BLaER1 treated with 17β-estradiol and CSF1 and Interleukin-3, amounts not matched to agents 10 nM and 100 nM (cell line): ENCODE measurements at regions not wholly inside any gene's neighbourhood (a gene's known extent, or its start where the extent isn't known, plus 50 kb on each side); places are given as distances from the start of the nearest gene placed in this dataset.

ENCODE experiments used
- H3K27ac ChIP-seq, 11 experiments: shearing (Covaris generic); formaldehyde crosslinking; 2 replicates each; pipeline ENCODE4 v1.8.1; 2022
- H3K27me3 ChIP-seq, 11 experiments: shearing (Covaris generic); formaldehyde crosslinking; 2 replicates each; pipeline ENCODE4 v1.8.1; 2022
- H3K36me3 ChIP-seq, 11 experiments: shearing (Covaris generic); formaldehyde crosslinking; 2 replicates each; pipeline ENCODE4 v1.8.1; 2022
- H3K4me1 ChIP-seq, 10 experiments: shearing (Covaris generic); formaldehyde crosslinking; 2 replicates each; pipeline ENCODE4 v1.8.1; 2022
- H3K4me2 ChIP-seq, 11 experiments: shearing (Covaris generic); formaldehyde crosslinking; 2 replicates each; pipeline ENCODE4 v1.8.1; 2022
- H3K4me3 ChIP-seq, 10 experiments: shearing (Covaris generic); formaldehyde crosslinking; 2 replicates each; pipeline ENCODE4 v1.8.1; 2022
- H3K9ac ChIP-seq, 11 experiments: shearing (Covaris generic); formaldehyde crosslinking; 2 replicates each; pipeline ENCODE4 v1.8.1; 2022
- H3K9me3 ChIP-seq, 11 experiments: shearing (Covaris generic); formaldehyde crosslinking; replicated peaks in 1 of 11; 2 replicates each; pipeline ENCODE4 v1.8.1; 2022
- H4K20me1 ChIP-seq, 11 experiments: shearing (Covaris generic); formaldehyde crosslinking; 2 replicates each; pipeline ENCODE4 v1.8.1; 2022
- Cebpa-rat ChIP-seq, 11 experiments: shearing (Covaris generic); IDR thresholded peaks; 2 replicates each; pipeline ENCODE4 v1.8.1; 2022

- no peak for TF ChIP-seq Cebpa-rat (IDR thresholded peaks at IDR 0.05)
- H3K9ac ChIP-seq = no peak overlapping the region
- no peaks in the 10 kb centered on the region for H3K9me3 ChIP-seq
- H4K20me1 ChIP-seq = no peaks in the 10 kb centered on the region
- no peak overlapping the region for H3K4me2 ChIP-seq
- no peak overlapping the region for H3K4me3 ChIP-seq
- no peaks in the 10 kb centered on the region for H3K27me3 ChIP-seq
- no peaks in the 10 kb centered on the region for H3K36me3 ChIP-seq
- peaks cover 0 to 10% (median 0%) of the 10 kb centered on the region in 10 experiments; a peak in 2 of 20 replicates for H3K4me1 ChIP-seq
- no peak overlapping the region for H3K27ac ChIP-seq
These were observed 232.8 kb downstream of the GLRX3 start for GRCh38 chr10:130368761-130369560.

- Histone ChIP-seq H3K27ac (no peak overlapping the region), H3K4me2 (no peak overlapping the region), H3K9ac (no peak overlapping the region), H3K4me1 (peaks cover 0 to 11% (median 0%) of the 10 kb centered on the region in 10 experiments; a peak in 2 of 20 replicates), H3K36me3 (no peaks in the 10 kb centered on the region), H4K20me1 (no peaks in the 10 kb centered on the region), H3K4me3 (no peak overlapping the region), H3K9me3 (no peaks in the 10 kb centered on the region), H3K27me3 (no peaks in the 10 kb centered on the region)
- no peak for TF ChIP-seq Cebpa-rat (IDR thresholded peaks at IDR 0.05)
These were observed 233.6 kb downstream of the GLRX3 start for GRCh38 chr10:130369645-130370381.

- Histone ChIP-seq H3K4me3 (no peak overlapping the region), H3K4me2 (no peak overlapping the region), H3K36me3 (no peaks in the 10 kb centered on the region), H3K27me3 (no peaks in the 10 kb centered on the region), H4K20me1 (no peaks in the 10 kb centered on the region), H3K4me1 (peaks cover 0 to 11% (median 0%) of the 10 kb centered on the region in 10 experiments; a peak in 2 of 20 replicates), H3K9ac (no peak overlapping the region), H3K27ac (no peak overlapping the region), H3K9me3 (peaks cover 5 to 7% (median 6%) of the 10 kb centered on the region in 11 experiments; a peak in 16 of 22 replicates)
- no peak for TF ChIP-seq Cebpa-rat (IDR thresholded peaks at IDR 0.05)
These were observed 234.5 kb downstream of the GLRX3 start for GRCh38 chr10:130370721-130371120.

- peaks cover 0 to 11% (median 0%) of the 10 kb centered on the region in 10 experiments; a peak in 2 of 20 replicates for H3K4me1 ChIP-seq
- no peak for TF ChIP-seq Cebpa-rat (IDR thresholded peaks at IDR 0.05)
- no peaks in the 10 kb centered on the region for H4K20me1 ChIP-seq
- no peak overlapping the region for H3K4me2 ChIP-seq
- no peak overlapping the region for H3K27ac ChIP-seq
- no peaks in the 10 kb centered on the region for H3K27me3 ChIP-seq
- no peak overlapping the region for H3K9ac ChIP-seq
- no peaks in the 10 kb centered on the region for H3K36me3 ChIP-seq
- H3K4me3 ChIP-seq = no peak overlapping the region
- peaks cover 8 to 12% (median 10%) of the 10 kb centered on the region in 11 experiments; a peak in 16 of 22 replicates for H3K9me3 ChIP-seq
These were observed 235.0 kb downstream of the GLRX3 start for GRCh38 chr10:130371156-130371555.

GRCh38 chr10:130371666-130372065, 235.5 kb downstream of the GLRX3 start:
- Histone ChIP-seq H3K4me1 (peaks cover 0 to 11% (median 0%) of the 10 kb centered on the region in 10 experiments; a peak in 2 of 20 replicates), H4K20me1 (no peaks in the 10 kb centered on the region), H3K36me3 (no peaks in the 10 kb centered on the region), H3K4me2 (no peak overlapping the region), H3K9me3 (peaks cover 8 to 16% (median 11%) of the 10 kb centered on the region in 11 experiments; a peak in 16 of 22 replicates), H3K9ac (no peak overlapping the region), H3K27ac (no peak overlapping the region), H3K4me3 (no peak overlapping the region), H3K27me3 (no peaks in the 10 kb centered on the region)
- no peak for TF ChIP-seq Cebpa-rat (IDR thresholded peaks at IDR 0.05)

- Histone ChIP-seq H4K20me1 (no peaks in the 10 kb centered on the region), H3K36me3 (no peaks in the 10 kb centered on the region), H3K4me1 (peaks cover 0 to 11% (median 0%) of the 10 kb centered on the region in 10 experiments; a peak in 2 of 20 replicates), H3K4me2 (no peak overlapping the region), H3K27ac (no peak overlapping the region), H3K9me3 (peaks cover 8 to 21% (median 11%) of the 10 kb centered on the region in 11 experiments; a peak in 16 of 22 replicates), H3K4me3 (no peak overlapping the region), H3K27me3 (no peaks in the 10 kb centered on the region), H3K9ac (no peak overlapping the region)
- no peak for TF ChIP-seq Cebpa-rat (IDR thresholded peaks at IDR 0.05)
These were observed 236.0 kb downstream of the GLRX3 start for GRCh38 chr10:130372222-130372621.

- H3K27me3 ChIP-seq = no peaks in the 10 kb centered on the region
- no peak overlapping the region for H3K4me3 ChIP-seq
- peaks cover 8 to 23% (median 11%) of the 10 kb centered on the region in 11 experiments; a peak in 16 of 22 replicates for H3K9me3 ChIP-seq
- H3K9ac ChIP-seq = no peak overlapping the region
- H3K4me1 ChIP-seq = peaks cover 0 to 11% (median 0%) of the 10 kb centered on the region in 10 experiments; a peak in 2 of 20 replicates
- H3K36me3 ChIP-seq = no peaks in the 10 kb centered on the region
- no peak for TF ChIP-seq Cebpa-rat (IDR thresholded peaks at IDR 0.05)
- H4K20me1 ChIP-seq = no peaks in the 10 kb centered on the region
- no peak overlapping the region for H3K27ac ChIP-seq
- H3K4me2 ChIP-seq = no peak overlapping the region
These were observed 236.7 kb downstream of the GLRX3 start for GRCh38 chr10:130372866-130373265.

GRCh38 chr10:130377986-130378540, 241.9 kb downstream of the GLRX3 start:
- H3K9me3 ChIP-seq = peaks cover 10 to 47% (median 21%) of the 10 kb centered on the region in 11 experiments; a peak in 19 of 22 replicates
- no peak overlapping the region for H3K4me3 ChIP-seq
- H3K4me1 ChIP-seq = peaks cover 0 to 5% (median 0%) of the 10 kb centered on the region in 10 experiments; a peak in 1 of 20 replicates
- H3K27ac ChIP-seq = no peak overlapping the region
- H3K27me3 ChIP-seq = no peaks in the 10 kb centered on the region
- H3K9ac ChIP-seq = no peak overlapping the region
- no peaks in the 10 kb centered on the region for H4K20me1 ChIP-seq
- no peak overlapping the region for H3K4me2 ChIP-seq
- no peak for TF ChIP-seq Cebpa-rat (IDR thresholded peaks at IDR 0.05)
- no peaks in the 10 kb centered on the region for H3K36me3 ChIP-seq
